ENCODE measurements at regions not wholly inside any gene's neighbourhood (a gene's known extent, or its start where the extent isn't known, plus 50 kb on each side); places are given as distances from the start of the nearest gene placed in this dataset.

GRCh38 chr14:100396266-100396795, 73.2 kb downstream of the SLC25A47 start:
- TF ChIP-seq, protein P1, sequence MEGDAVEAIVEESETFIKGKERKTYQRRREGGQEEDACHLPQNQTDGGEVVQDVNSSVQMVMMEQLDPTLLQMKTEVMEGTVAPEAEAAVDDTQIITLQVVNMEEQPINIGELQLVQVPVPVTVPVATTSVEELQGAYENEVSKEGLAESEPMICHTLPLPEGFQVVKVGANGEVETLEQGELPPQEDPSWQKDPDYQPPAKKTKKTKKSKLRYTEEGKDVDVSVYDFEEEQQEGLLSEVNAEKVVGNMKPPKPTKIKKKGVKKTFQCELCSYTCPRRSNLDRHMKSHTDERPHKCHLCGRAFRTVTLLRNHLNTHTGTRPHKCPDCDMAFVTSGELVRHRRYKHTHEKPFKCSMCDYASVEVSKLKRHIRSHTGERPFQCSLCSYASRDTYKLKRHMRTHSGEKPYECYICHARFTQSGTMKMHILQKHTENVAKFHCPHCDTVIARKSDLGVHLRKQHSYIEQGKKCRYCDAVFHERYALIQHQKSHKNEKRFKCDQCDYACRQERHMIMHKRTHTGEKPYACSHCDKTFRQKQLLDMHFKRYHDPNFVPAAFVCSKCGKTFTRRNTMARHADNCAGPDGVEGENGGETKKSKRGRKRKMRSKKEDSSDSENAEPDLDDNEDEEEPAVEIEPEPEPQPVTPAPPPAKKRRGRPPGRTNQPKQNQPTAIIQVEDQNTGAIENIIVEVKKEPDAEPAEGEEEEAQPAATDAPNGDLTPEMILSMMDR (IDR thresholded peaks at IDR 0.05; ENCODE audit: low read depth, low read length, missing input control): no peak
- TF ChIP-seq FOXA1 (IDR thresholded peaks at IDR 0.05): no peak
- no peak for TF ChIP-seq NR2F2 (IDR thresholded peaks at IDR 0.05)
- no peak for TF ChIP-seq JUND (IDR thresholded peaks at IDR 0.05)
- TF ChIP-seq HNF4A (conservative IDR thresholded peaks at IDR 0.05): no peak
- no peak for TF ChIP-seq HNF4G (IDR thresholded peaks at IDR 0.05)
- TF ChIP-seq FOXA2 (IDR thresholded peaks at IDR 0.05): no peak
- TF ChIP-seq SP1 (IDR thresholded peaks at IDR 0.05): no peak
- TF ChIP-seq, protein P2, sequence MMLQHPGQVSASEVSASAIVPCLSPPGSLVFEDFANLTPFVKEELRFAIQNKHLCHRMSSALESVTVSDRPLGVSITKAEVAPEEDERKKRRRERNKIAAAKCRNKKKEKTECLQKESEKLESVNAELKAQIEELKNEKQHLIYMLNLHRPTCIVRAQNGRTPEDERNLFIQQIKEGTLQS (IDR thresholded peaks at IDR 0.05): no peak
- WGBS: 97% methylated on average over 7 of the region's 7 CpGs
- Histone ChIP-seq H3K4me1 (ENCODE audit: control insufficient read depth in 4 of 4, insufficient read depth in 4 of 4, low read length in 3 of 4) (peaks cover 3 to 14% (median 6%) of the 10 kb centered on the region in 4 donors), H3K4me3 (ENCODE audit: low read depth in 1 of 3, low read length in 3 of 3) (no peak overlapping the region), H3K27me3 (ENCODE audit: control insufficient read depth in 4 of 4, insufficient read depth in 4 of 4, low read length in 3 of 4) (no peaks in the 10 kb centered on the region), H3K36me3 (ENCODE audit: control insufficient read depth in 4 of 4, insufficient read depth in 3 of 4, low read depth in 1 of 4, low read length in 3 of 4) (no peaks in the 10 kb centered on the region), H3K27ac (ENCODE audit: low read depth in 1 of 2, low read length in 2 of 2) (no peak overlapping the region), H3K9me3 (ENCODE audit: control insufficient read depth in 4 of 4, low read length in 3 of 4) (no peaks in the 10 kb centered on the region), H3K9ac (ENCODE audit: low read depth in 1 of 2, low read length in 2 of 2) (no peak overlapping the region)
- no peak for DNase-seq (ENCODE audit: low spot score)

- H3K4me1 ChIP-seq (ENCODE audit: control insufficient read depth in 4 of 4, insufficient read depth in 4 of 4, low read length in 3 of 4): peaks cover 3 to 14% (median 6%) of the 10 kb centered on the region in 4 donors
- no peak overlapping the region for H3K4me3 ChIP-seq (ENCODE audit: low read depth in 1 of 3, low read length in 3 of 3)
- H3K9ac ChIP-seq (ENCODE audit: low read depth in 1 of 2, low read length in 2 of 2): no peak overlapping the region
- H3K27ac ChIP-seq (ENCODE audit: low read depth in 1 of 2, low read length in 2 of 2): no peak overlapping the region
- no peaks in the 10 kb centered on the region for H3K9me3 ChIP-seq (ENCODE audit: control insufficient read depth in 4 of 4, low read length in 3 of 4)
- H3K36me3 ChIP-seq (ENCODE audit: control insufficient read depth in 4 of 4, insufficient read depth in 3 of 4, low read depth in 1 of 4, low read length in 3 of 4): no peaks in the 10 kb centered on the region
- WGBS: 93% methylated on average over 8 of the region's 8 CpGs
- no peak for DNase-seq (ENCODE audit: low spot score)
- no peaks in the 10 kb centered on the region for H3K27me3 ChIP-seq (ENCODE audit: control insufficient read depth in 4 of 4, insufficient read depth in 4 of 4, low read length in 3 of 4)
- TF ChIP-seq HNF4G (IDR thresholded peaks at IDR 0.05) (no peak), HNF4A (conservative IDR thresholded peaks at IDR 0.05) (no peak), GABPA (IDR thresholded peaks at IDR 0.05 in 1 of 2, conservative IDR thresholded peaks at IDR 0.05 in 1 of 2) (no peak), FOXA1 (IDR thresholded peaks at IDR 0.05) (no peak), TAF1 (conservative IDR thresholded peaks at IDR 0.05) (no peak), RAD21 (IDR thresholded peaks at IDR 0.05) (no peak)
- TF ChIP-seq, protein P3, sequence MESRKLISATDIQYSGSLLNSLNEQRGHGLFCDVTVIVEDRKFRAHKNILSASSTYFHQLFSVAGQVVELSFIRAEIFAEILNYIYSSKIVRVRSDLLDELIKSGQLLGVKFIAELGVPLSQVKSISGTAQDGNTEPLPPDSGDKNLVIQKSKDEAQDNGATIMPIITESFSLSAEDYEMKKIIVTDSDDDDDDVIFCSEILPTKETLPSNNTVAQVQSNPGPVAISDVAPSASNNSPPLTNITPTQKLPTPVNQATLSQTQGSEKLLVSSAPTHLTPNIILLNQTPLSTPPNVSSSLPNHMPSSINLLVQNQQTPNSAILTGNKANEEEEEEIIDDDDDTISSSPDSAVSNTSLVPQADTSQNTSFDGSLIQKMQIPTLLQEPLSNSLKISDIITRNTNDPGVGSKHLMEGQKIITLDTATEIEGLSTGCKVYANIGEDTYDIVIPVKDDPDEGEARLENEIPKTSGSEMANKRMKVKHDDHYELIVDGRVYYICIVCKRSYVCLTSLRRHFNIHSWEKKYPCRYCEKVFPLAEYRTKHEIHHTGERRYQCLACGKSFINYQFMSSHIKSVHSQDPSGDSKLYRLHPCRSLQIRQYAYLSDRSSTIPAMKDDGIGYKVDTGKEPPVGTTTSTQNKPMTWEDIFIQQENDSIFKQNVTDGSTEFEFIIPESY (IDR thresholded peaks at IDR 0.05): no peak
- TF ChIP-seq, protein P1 (IDR thresholded peaks at IDR 0.05; ENCODE audit: low read depth, low read length, missing input control): no peak
Observed at GRCh38 chr14:100397005-100397404, 73.9 kb downstream of the SLC25A47 start.

Measured in liver (tissue), 8 donors.